SK-N-SH (cell line): ENCODE measurements at regions not wholly inside any gene's neighbourhood (a gene's known extent, or its start where the extent isn't known, plus 50 kb on each side); places are given as distances from the start of the nearest gene placed in this dataset.

ENCODE experiments used
- CTCF ChIA-PET: fragments of 300-600, 350-600 bp; formaldehyde crosslinking; extraction: SDS; loops from one replicate; lab custom pipeline; 2021; lab: Yijun Ruan, JAX
- POLR2A ChIA-PET: fragments of 350-600 bp; sonication (Branson Sonifier 250); formaldehyde crosslinking; extraction: SDS; loops from one replicate; lab custom pipeline; 2020; ENCODE audit warnings: antibody characterized with exemption, inconsistent platforms; lab: Yijun Ruan, JAX
- DNase-seq: peaks from one replicate; pipeline ENCODE4 v3.0.0; 2012
- H2AFZ ChIP-seq: fragments of 200-600 bp; sonication (generic); 2 replicates; pipeline ENCODE4 v1.8.1; 2016; ENCODE audit warnings: antibody characterized with exemption, mild to moderate bottlenecking, low read depth
- H3F3A ChIP-seq: fragments of 200-600 bp; sonication (generic); replicated peaks from 2 replicates; pipeline ENCODE3; 2016; ENCODE audit warnings: antibody characterized with exemption, mild to moderate bottlenecking; ENCODE audit not compliant: insufficient read depth
- H3K27ac ChIP-seq, 2 experiments: fragments of 200-500 bp in 1 of 2; fragments of 200-600 bp in 1 of 2; sonication (Bioruptor generic) in 1 of 2; sonication (generic), shearing (Covaris generic) in 1 of 2; 2 replicates each; pipeline versions ENCODE4 v1.5.1 to v1.6.1; 2014 to 2016; ENCODE audit warnings: low read depth in 2 of 2, inconsistent platforms in 1 of 2, low read length in 1 of 2, mild to moderate bottlenecking in 1 of 2, mixed read lengths in 1 of 2
- H3K27me3 ChIP-seq: fragments of 200-600 bp; sonication (generic), shearing (Covaris generic); 2 replicates; pipeline ENCODE4 v1.6.1; 2016; ENCODE audit warnings: mixed run types; ENCODE audit not compliant: insufficient read depth
- H3K36me3 ChIP-seq, 2 experiments: fragments of 200-500 bp in 1 of 2; fragments of 200-600 bp in 1 of 2; sonication (Bioruptor generic) in 1 of 2; sonication (generic) in 1 of 2; replicated peaks in 1 of 2; 2 replicates each; pipeline versions ENCODE3 to v1.5.1; 2014 to 2016; ENCODE audit warnings: low read length in 1 of 2, mild to moderate bottlenecking in 1 of 2; ENCODE audit not compliant: insufficient read depth in 2 of 2, control insufficient read depth in 1 of 2
- H3K4me1 ChIP-seq, 2 experiments: fragments of 200-500 bp in 1 of 2; fragments of 200-600 bp in 1 of 2; sonication (Bioruptor generic) in 1 of 2; sonication (generic), shearing (Covaris generic) in 1 of 2; 2 replicates each; pipeline versions ENCODE4 v1.5.1 to v1.6.1; 2014 to 2016; ENCODE audit warnings: low read depth in 1 of 2, low read length in 1 of 2, mixed run types in 1 of 2; ENCODE audit not compliant: insufficient read depth in 2 of 2, control insufficient read depth in 1 of 2
- H3K4me2 ChIP-seq: fragments of 200-600 bp; sonication (generic), shearing (Covaris generic); 2 replicates; pipeline ENCODE4 v1.6.1; 2017; ENCODE audit warnings: mixed run types
- H3K4me3 ChIP-seq, 2 experiments: fragments of 200-500 bp in 1 of 2; fragments of 200-600 bp in 1 of 2; sonication (Bioruptor generic) in 1 of 2; sonication (generic), shearing (Covaris generic) in 1 of 2; 2 replicates each; pipeline versions ENCODE4 v1.5.1 to v1.8.1; 2014 to 2016; ENCODE audit warnings: low read depth in 2 of 2, inconsistent platforms in 1 of 2, low read length in 1 of 2, mild to moderate bottlenecking in 1 of 2, mixed read lengths in 1 of 2, moderate library complexity in 1 of 2
- H3K79me2 ChIP-seq: fragments of 200-600 bp; sonication (generic); 2 replicates; pipeline ENCODE4 v1.8.1; 2017; ENCODE audit warnings: mild to moderate bottlenecking; ENCODE audit not compliant: insufficient read depth
- H3K9ac ChIP-seq: fragments of 200-600 bp; sonication (generic); 2 replicates; pipeline ENCODE4 v1.6.1; 2017; ENCODE audit warnings: mixed run types
- H3K9me2 ChIP-seq: fragments of 200-600 bp; sonication (generic); 2 replicates; pipeline ENCODE4 v1.6.1; 2017; ENCODE audit warnings: mixed run types
- H3K9me3 ChIP-seq: fragments of 200-600 bp; sonication (generic); 2 replicates; pipeline ENCODE4 v1.6.1; 2017; ENCODE audit warnings: mixed run types, mild to moderate bottlenecking, moderate library complexity
- H4K20me1 ChIP-seq: fragments of 200-600 bp; sonication (generic); 2 replicates; pipeline ENCODE4 v1.6.1; 2017; ENCODE audit warnings: mild to moderate bottlenecking, mixed run types; ENCODE audit not compliant: insufficient read depth
- CHD2 ChIP-seq: fragments of 150-350 bp; IDR thresholded peaks from 2 replicates; pipeline ENCODE4 v1.6.1; 2018; ENCODE audit warnings: low read length; ENCODE audit not compliant: partially characterized antibody
- FOXJ3 ChIP-seq: sonication (generic); formaldehyde crosslinking; IDR thresholded peaks from 2 replicates; pipeline ENCODE4 v1.5.1; 2020; ENCODE audit warnings: mild to moderate bottlenecking, missing genetic modification reagents
- FOXM1 ChIP-seq: IDR thresholded peaks from 2 replicates; pipeline ENCODE4 v1.4.0; 2012; ENCODE audit warnings: low read depth, mild to moderate bottlenecking
- JUND ChIP-seq: IDR thresholded peaks from 2 replicates; pipeline ENCODE4 v1.4.0; 2012
- MEF2A ChIP-seq: IDR thresholded peaks from 2 replicates; pipeline ENCODE4 v1.4.0; 2012; ENCODE audit warnings: low read depth, borderline replicate concordance
- MXI1 ChIP-seq: IDR thresholded peaks from 2 replicates; pipeline ENCODE4 v1.6.1; 2012; ENCODE audit warnings: mild to moderate bottlenecking, low read depth, low read length, improper control_type of control experiment
- NFIC ChIP-seq: IDR thresholded peaks from 2 replicates; pipeline ENCODE4 v1.4.0; 2012; ENCODE audit warnings: borderline replicate concordance
- NRF1 ChIP-seq: IDR thresholded peaks from 2 replicates; pipeline ENCODE4 v1.6.1; 2012; ENCODE audit warnings: low read depth, mild to moderate bottlenecking, low read length
- RAD21 ChIP-seq: IDR thresholded peaks from 2 replicates; pipeline ENCODE4 v1.6.1; 2012; ENCODE audit warnings: mild to moderate bottlenecking, low read length
- RCOR1 ChIP-seq: fragments of 150-350 bp; IDR thresholded peaks from 2 replicates; pipeline ENCODE4 v1.6.1; 2017; ENCODE audit warnings: antibody characterized with exemption, low read length
- SIN3A ChIP-seq: IDR thresholded peaks from 2 replicates; pipeline ENCODE4 v1.6.1; 2012; ENCODE audit warnings: low read depth, mild to moderate bottlenecking, low read length, moderate library complexity, borderline replicate concordance
- TAF1 ChIP-seq: IDR thresholded peaks from 2 replicates; pipeline ENCODE4 v1.6.1; 2012; ENCODE audit warnings: low read depth, mild to moderate bottlenecking, low read length, moderate library complexity, borderline replicate concordance
- TEAD4 ChIP-seq: IDR thresholded peaks from 2 replicates; pipeline ENCODE4 v1.4.0; 2012; ENCODE audit warnings: mild to moderate bottlenecking, borderline replicate concordance; ENCODE audit not compliant: insufficient read depth
- WGBS: methylation state at CpG from one replicate; pipeline ENCODE4 v1.1.6; 2017; ENCODE audit warnings: low lambda C conversion rate; 5-methylcytosine and 5-hydroxymethylcytosine counted together
- TF ChIP-seq, protein P1 (sequence below): fragments of 200-600 bp; sonication (generic); IDR thresholded peaks from 2 replicates; pipeline ENCODE4 v1.6.1; 2017; ENCODE audit warnings: antibody characterized with exemption, mild to moderate bottlenecking, moderate library complexity
- TF ChIP-seq, protein P2 (sequence below): fragments of 150-350 bp; IDR thresholded peaks from 2 replicates; pipeline ENCODE4 v1.6.1; 2017; ENCODE audit warnings: antibody characterized with exemption, low read length, low read depth, borderline replicate concordance
- TF ChIP-seq, protein P3 (sequence below): IDR thresholded peaks from 2 replicates; pipeline ENCODE4; 2012
- TF ChIP-seq, protein P4 (sequence below): IDR thresholded peaks from 2 replicates; pipeline ENCODE4 v1.4.0; 2012; ENCODE audit warnings: low read depth, borderline replicate concordance

DNA sequence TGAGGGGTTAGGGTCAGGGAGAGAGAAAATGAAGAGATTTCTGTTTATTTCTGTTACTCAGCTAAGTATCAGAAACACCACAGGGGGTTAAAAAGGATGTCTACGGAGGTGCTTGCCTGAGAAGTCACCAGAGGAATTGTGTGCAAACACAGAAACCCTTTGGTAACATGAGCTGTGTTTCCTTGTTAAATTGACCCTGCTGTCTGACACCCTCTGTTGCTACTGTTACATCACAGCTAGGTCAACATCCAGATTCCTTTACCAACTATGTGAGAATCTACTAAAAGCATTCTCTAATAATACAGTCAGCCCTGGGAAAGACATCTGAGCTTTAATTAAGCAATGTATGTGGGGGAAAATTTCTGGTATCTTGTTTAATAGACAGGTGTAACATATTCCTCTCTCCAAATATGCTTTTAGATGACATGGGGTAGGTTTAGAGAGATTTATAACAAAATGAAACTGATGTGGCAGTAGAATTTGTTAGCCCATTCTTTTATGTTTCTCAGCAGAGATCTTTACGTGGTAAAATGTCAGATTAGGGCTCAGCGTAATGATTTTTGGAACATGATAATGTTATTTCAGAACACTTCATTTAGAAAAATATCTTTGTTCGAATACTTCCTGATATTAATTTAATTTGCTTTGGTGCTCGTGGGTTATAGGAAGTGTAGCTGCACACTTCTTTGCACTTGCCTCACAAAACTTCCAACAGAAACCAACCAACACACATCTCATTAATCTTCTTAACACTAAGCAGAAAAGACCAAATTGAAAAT, 168.0 kb upstream of the AHR start (continued):
- TF ChIP-seq, protein P1, sequence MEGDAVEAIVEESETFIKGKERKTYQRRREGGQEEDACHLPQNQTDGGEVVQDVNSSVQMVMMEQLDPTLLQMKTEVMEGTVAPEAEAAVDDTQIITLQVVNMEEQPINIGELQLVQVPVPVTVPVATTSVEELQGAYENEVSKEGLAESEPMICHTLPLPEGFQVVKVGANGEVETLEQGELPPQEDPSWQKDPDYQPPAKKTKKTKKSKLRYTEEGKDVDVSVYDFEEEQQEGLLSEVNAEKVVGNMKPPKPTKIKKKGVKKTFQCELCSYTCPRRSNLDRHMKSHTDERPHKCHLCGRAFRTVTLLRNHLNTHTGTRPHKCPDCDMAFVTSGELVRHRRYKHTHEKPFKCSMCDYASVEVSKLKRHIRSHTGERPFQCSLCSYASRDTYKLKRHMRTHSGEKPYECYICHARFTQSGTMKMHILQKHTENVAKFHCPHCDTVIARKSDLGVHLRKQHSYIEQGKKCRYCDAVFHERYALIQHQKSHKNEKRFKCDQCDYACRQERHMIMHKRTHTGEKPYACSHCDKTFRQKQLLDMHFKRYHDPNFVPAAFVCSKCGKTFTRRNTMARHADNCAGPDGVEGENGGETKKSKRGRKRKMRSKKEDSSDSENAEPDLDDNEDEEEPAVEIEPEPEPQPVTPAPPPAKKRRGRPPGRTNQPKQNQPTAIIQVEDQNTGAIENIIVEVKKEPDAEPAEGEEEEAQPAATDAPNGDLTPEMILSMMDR: no peak
- TF ChIP-seq, protein P2, sequence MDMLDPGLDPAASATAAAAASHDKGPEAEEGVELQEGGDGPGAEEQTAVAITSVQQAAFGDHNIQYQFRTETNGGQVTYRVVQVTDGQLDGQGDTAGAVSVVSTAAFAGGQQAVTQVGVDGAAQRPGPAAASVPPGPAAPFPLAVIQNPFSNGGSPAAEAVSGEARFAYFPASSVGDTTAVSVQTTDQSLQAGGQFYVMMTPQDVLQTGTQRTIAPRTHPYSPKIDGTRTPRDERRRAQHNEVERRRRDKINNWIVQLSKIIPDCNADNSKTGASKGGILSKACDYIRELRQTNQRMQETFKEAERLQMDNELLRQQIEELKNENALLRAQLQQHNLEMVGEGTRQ: no peak
- no peak for TF ChIP-seq MEF2A

DNA sequence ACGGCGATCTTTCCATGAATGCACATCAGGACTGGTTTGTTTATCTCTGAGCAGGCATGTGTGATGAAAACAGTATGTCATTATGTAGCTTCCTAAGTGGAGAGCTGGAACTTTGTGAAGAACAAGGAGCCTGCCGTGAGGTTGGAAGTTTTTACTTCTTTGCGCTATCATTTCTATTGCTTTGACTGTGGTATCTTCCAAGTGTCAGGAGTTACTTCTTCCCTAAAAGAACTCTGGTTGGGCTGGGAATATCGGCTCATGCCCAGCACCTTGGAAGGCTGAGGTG, 167.4 kb upstream of the AHR start:
- WGBS: 16% methylated on average over 5 of the region's 5 CpGs
- Histone ChIP-seq H3K4me1 (no peaks in the 10 kb centered on the region), H3K9ac (no peak overlapping the region), H3K9me3 (no peaks in the 10 kb centered on the region), H3K79me2 (no peaks in the 10 kb centered on the region), H3K4me3 (no peak overlapping the region), H2AFZ (no peak overlapping the region), H3K27me3 (peaks cover 43% of the 10 kb centered on the region; the same call in 1 of the 2 replicates), H3K9me2 (no peaks in the 10 kb centered on the region), H4K20me1 (no peaks in the 10 kb centered on the region), H3F3A (no peaks in the 10 kb centered on the region), H3K27ac (no peak overlapping the region), H3K36me3 (no peaks in the 10 kb centered on the region), H3K4me2 (no peak overlapping the region)
- no peak for DNase-seq
- ChIA-PET POLR2A (no interaction called here), CTCF (interaction anchor here (0.6 kb wide), 1 partner anchor 20 kb away, joined by 4 read pairs; no protein-coding TSS in a partner anchor)
- no peak for TF ChIP-seq NFIC
- TF ChIP-seq, protein P3, sequence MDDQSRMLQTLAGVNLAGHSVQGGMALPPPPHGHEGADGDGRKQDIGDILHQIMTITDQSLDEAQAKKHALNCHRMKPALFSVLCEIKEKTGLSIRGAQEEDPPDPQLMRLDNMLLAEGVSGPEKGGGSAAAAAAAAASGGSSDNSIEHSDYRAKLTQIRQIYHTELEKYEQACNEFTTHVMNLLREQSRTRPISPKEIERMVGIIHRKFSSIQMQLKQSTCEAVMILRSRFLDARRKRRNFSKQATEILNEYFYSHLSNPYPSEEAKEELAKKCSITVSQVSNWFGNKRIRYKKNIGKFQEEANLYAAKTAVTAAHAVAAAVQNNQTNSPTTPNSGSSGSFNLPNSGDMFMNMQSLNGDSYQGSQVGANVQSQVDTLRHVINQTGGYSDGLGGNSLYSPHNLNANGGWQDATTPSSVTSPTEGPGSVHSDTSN: no peak
- no peak for TF ChIP-seq TEAD4
- TF ChIP-seq FOXJ3 (CRISPR knock-in tag): no peak
- TF ChIP-seq TAF1: no peak

DNA sequence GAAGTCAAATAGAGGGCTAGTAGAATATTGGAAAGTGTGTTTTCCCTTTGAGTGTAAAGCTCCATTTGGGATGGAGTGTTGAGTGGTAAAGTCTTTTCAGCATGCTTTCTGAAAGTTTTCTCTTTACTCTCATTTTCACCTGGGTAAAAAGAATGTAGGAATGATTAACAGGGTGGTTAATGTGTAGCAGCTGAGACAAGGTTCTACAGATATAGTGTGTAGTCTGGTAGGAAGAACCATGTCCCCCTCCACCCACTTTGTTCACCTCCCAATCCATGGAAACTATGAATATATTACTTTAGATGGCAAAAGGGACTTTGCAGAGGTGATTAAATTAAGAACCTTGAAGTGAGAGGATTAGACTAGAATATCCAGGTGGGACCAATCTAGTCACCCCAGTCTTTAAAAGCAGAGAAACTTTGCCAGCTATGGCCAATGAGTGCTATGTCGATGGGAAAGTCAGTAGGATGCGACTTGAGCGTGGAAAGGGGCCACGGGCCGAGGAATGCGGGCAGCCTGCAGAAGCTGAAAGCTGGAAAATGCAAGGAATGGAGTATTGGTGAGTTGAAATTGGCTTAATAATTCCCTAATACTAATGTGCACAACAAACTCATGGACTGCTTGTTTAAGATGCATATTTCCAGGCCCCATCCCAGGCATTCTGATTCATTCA, 166.3 kb upstream of the AHR start:
- H3F3A ChIP-seq: no peaks in the 10 kb centered on the region
- H3K36me3 ChIP-seq: no peaks in the 10 kb centered on the region
- 37% methylated on average over 6 of the region's 6 CpGs for WGBS
- H3K27me3 ChIP-seq: peaks cover 39% of the 10 kb centered on the region; the same call in 1 of the 2 replicates
- no peaks in the 10 kb centered on the region for H3K4me1 ChIP-seq
- H3K79me2 ChIP-seq: no peaks in the 10 kb centered on the region
- ChIA-PET CTCF (no interaction called here), POLR2A (no interaction called here)
- H4K20me1 ChIP-seq: no peaks in the 10 kb centered on the region
- H3K9me3 ChIP-seq: no peaks in the 10 kb centered on the region
- no peak overlapping the region for H3K9ac ChIP-seq
- DNase-seq: no peak
- H2AFZ ChIP-seq: no peak overlapping the region
- H3K9me2 ChIP-seq: no peaks in the 10 kb centered on the region
- no peak overlapping the region for H3K27ac ChIP-seq
- H3K4me2 ChIP-seq: no peak overlapping the region
- H3K4me3 ChIP-seq: no peak overlapping the region
- no peak for TF ChIP-seq NRF1
- TF ChIP-seq RAD21: no peak
- no peak for TF ChIP-seq FOXM1
- no peak for TF ChIP-seq NFIC
- no peak for TF ChIP-seq SIN3A
- no peak for TF ChIP-seq MEF2A
- TF ChIP-seq MXI1: no peak
- TF ChIP-seq, protein P2: no peak
- no peak for TF ChIP-seq RCOR1
- no peak for TF ChIP-seq TAF1
- TF ChIP-seq, protein P4, sequence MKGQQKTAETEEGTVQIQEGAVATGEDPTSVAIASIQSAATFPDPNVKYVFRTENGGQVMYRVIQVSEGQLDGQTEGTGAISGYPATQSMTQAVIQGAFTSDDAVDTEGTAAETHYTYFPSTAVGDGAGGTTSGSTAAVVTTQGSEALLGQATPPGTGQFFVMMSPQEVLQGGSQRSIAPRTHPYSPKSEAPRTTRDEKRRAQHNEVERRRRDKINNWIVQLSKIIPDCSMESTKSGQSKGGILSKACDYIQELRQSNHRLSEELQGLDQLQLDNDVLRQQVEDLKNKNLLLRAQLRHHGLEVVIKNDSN: no peak
- no peak for TF ChIP-seq FOXJ3 (CRISPR knock-in tag)
- no peak for TF ChIP-seq CHD2
- TF ChIP-seq JUND: no peak
